H1 (cell line): ENCODE measurements at regions not wholly inside any gene's neighbourhood (a gene's known extent, or its start where the extent isn't known, plus 50 kb on each side); places are given as distances from the start of the nearest gene placed in this dataset.

Experiments used
- CTCF ChIA-PET: fragments of 300-600 bp; sonication (Branson Sonifier 250); formaldehyde crosslinking; loops from one replicate; lab custom pipeline; 2021; ENCODE audit not compliant: partially characterized antibody; lab: Charles Lee
- POLR2A ChIA-PET: fragments of 300-600 bp; sonication (Branson Sonifier 250); formaldehyde crosslinking; loops from one replicate; lab custom pipeline; 2021; ENCODE audit warnings: inconsistent platforms; ENCODE audit not compliant: partially characterized antibody; lab: Charles Lee
- DNase-seq, 2 experiments: peaks; one replicate each; pipeline versions ENCODE4 v3.0.0 to v3.0.0-alpha.2; 2010 to 2022; ENCODE audit warnings: low spot score in 2 of 2, low read depth in 1 of 2, mixed read lengths in 1 of 2
- FAIRE-seq: peaks from 2 replicates; lab custom pipeline; 2011; peaks lifted over from hg19 to GRCh38; lab: Jason Lieb, UNC
- H2AFZ ChIP-seq: 2 replicates; pipeline ENCODE4 v1.8.1; 2012; ENCODE audit warnings: low read length, inconsistent platforms
- H2AK5ac ChIP-seq: 2 replicates; pipeline ENCODE4 v1.6.1; 2013; ENCODE audit warnings: low read depth, low read length
- H2BK120ac ChIP-seq: replicated peaks from 2 replicates; pipeline ENCODE3; 2013; ENCODE audit warnings: low read depth, low read length, inconsistent platforms
- H2BK12ac ChIP-seq: 2 replicates; pipeline ENCODE4 v1.6.1; 2013; ENCODE audit warnings: low read depth, low read length
- H2BK15ac ChIP-seq: 2 replicates; pipeline ENCODE4 v1.6.1; 2013; ENCODE audit warnings: low read length
- H2BK20ac ChIP-seq: 2 replicates; pipeline ENCODE4 v1.6.1; 2013; ENCODE audit warnings: low read length
- H2BK5ac ChIP-seq: 2 replicates; pipeline ENCODE4 v1.6.1; 2013; ENCODE audit warnings: low read depth, low read length
- H3K14ac ChIP-seq: 2 replicates; pipeline ENCODE4 v1.6.1; 2013; ENCODE audit warnings: inconsistent platforms; ENCODE audit not compliant: insufficient read length
- H3K18ac ChIP-seq: 2 replicates; pipeline ENCODE4 v1.6.1; 2013; ENCODE audit warnings: low read length; ENCODE audit errors: extremely low read depth
- H3K23ac ChIP-seq: 2 replicates; pipeline ENCODE4 v1.6.1; 2013; ENCODE audit warnings: inconsistent platforms; ENCODE audit not compliant: insufficient read length
- H3K23me2 ChIP-seq: 2 replicates; pipeline ENCODE4 v1.6.1; 2013; ENCODE audit warnings: low read depth, low read length
- H3K27ac ChIP-seq: 2 replicates; pipeline ENCODE4 v1.6.1; 2011; ENCODE audit warnings: low read depth, low read length, inconsistent platforms
- H3K27me3 ChIP-seq, 4 experiments: replicated peaks in 1 of 4; 1 replicate in 1 of 4; 2 replicates in 3 of 4; pipeline versions ENCODE4 v1.6.1 to v1.8.1; 2011 to 2013; ENCODE audit warnings: low read length in 3 of 4, mild to moderate bottlenecking in 3 of 4, inconsistent platforms in 2 of 4, mixed read lengths in 2 of 4, moderate library complexity in 1 of 4; ENCODE audit not compliant: control insufficient read depth in 3 of 4, insufficient read depth in 3 of 4; ENCODE audit errors: extremely low read depth in 1 of 4
- H3K36me3 ChIP-seq, 4 experiments: 2 replicates each; pipeline versions ENCODE4 v1.6.1 to v1.8.1; 2011 to 2013; ENCODE audit warnings: mild to moderate bottlenecking in 4 of 4, low read length in 3 of 4, moderate library complexity in 2 of 4, control low read depth in 1 of 4, inconsistent platforms in 1 of 4; ENCODE audit not compliant: insufficient read depth in 4 of 4, control insufficient read depth in 2 of 4
- H3K4ac ChIP-seq: replicated peaks from 2 replicates; pipeline ENCODE3; 2013; ENCODE audit warnings: low read length, low read depth, mixed read lengths, inconsistent platforms; ENCODE audit not compliant: insufficient read length
- H3K4me1 ChIP-seq, 4 experiments: replicated peaks in 1 of 4; 1 replicate in 1 of 4; 2 replicates in 3 of 4; pipeline versions ENCODE4 v1.6.1 to v1.8.1; 2011 to 2013; ENCODE audit warnings: low read length in 3 of 4, inconsistent platforms in 2 of 4, mixed read lengths in 1 of 4; ENCODE audit not compliant: insufficient read depth in 4 of 4, control insufficient read depth in 3 of 4
- H3K4me2 ChIP-seq, 2 experiments: 2 replicates each; pipeline versions ENCODE4 v1.6.1 to v1.8.1; 2011 to 2013; ENCODE audit warnings: low read depth in 2 of 2, low read length in 2 of 2, control low read depth in 1 of 2, inconsistent platforms in 1 of 2, mild to moderate bottlenecking in 1 of 2; ENCODE audit not compliant: insufficient read depth in 1 of 2
- H3K4me3 ChIP-seq, 4 experiments: fragments of 200-600, 300-600 bp in 1 of 4; sonication (generic), shearing (Covaris generic), sonication (Bioruptor Twin) in 1 of 4; 2 replicates each; pipeline versions ENCODE4 v1.5.1 to v1.8.1; 2011 to 2016; ENCODE audit warnings: low read length in 4 of 4, low read depth in 3 of 4, control low read depth in 2 of 4, inconsistent platforms in 2 of 4, mild to moderate bottlenecking in 2 of 4, mixed read lengths in 1 of 4, moderate library complexity in 1 of 4; ENCODE audit not compliant: insufficient read depth in 2 of 4; ENCODE audit errors: extremely low read depth in 1 of 4
- H3K56ac ChIP-seq: replicated peaks from 2 replicates; pipeline ENCODE3; 2013; ENCODE audit warnings: low read depth, mild to moderate bottlenecking, mixed read lengths, low read length, inconsistent platforms; ENCODE audit not compliant: insufficient read length
- H3K79me1 ChIP-seq: 2 replicates; pipeline ENCODE4 v1.6.1; 2013; ENCODE audit warnings: low read depth, low read length, control low read depth
- H3K79me2 ChIP-seq, 2 experiments: 2 replicates each; pipeline versions ENCODE4 v1.6.1 to v1.8.1; 2012 to 2013; ENCODE audit warnings: low read length in 2 of 2, mild to moderate bottlenecking in 2 of 2, inconsistent platforms in 1 of 2; ENCODE audit not compliant: insufficient read depth in 2 of 2, control insufficient read depth in 1 of 2
- H3K9ac ChIP-seq, 4 experiments: replicated peaks in 1 of 4; 1 replicate in 1 of 4; 2 replicates in 3 of 4; pipeline versions ENCODE4 v1.6.1 to v1.8.1; 2011 to 2013; ENCODE audit warnings: low read depth in 3 of 4, low read length in 3 of 4, control low read depth in 2 of 4, mild to moderate bottlenecking in 2 of 4, moderate library complexity in 2 of 4, inconsistent platforms in 1 of 4; ENCODE audit errors: extremely low read depth in 1 of 4
- H3K9me3 ChIP-seq, 2 experiments: 2 replicates each; pipeline versions ENCODE4 v1.6.1 to v1.8.1; 2012 to 2013; ENCODE audit warnings: mild to moderate bottlenecking in 2 of 2, moderate library complexity in 2 of 2, control low read depth in 1 of 2, inconsistent platforms in 1 of 2, low read depth in 1 of 2, low read length in 1 of 2, mixed read lengths in 1 of 2; ENCODE audit not compliant: insufficient read depth in 2 of 2
- H4K20me1 ChIP-seq, 2 experiments: replicated peaks in 1 of 2; 2 replicates each; pipeline versions ENCODE3 to v1.8.1; 2011 to 2013; ENCODE audit warnings: inconsistent platforms in 2 of 2, low read length in 2 of 2, mild to moderate bottlenecking in 1 of 2; ENCODE audit not compliant: insufficient read depth in 2 of 2, control insufficient read depth in 1 of 2
- H4K5ac ChIP-seq: 2 replicates; pipeline ENCODE4 v1.6.1; 2013; ENCODE audit warnings: low read length, low read depth, mixed read lengths, inconsistent platforms; ENCODE audit not compliant: insufficient read length
- H4K8ac ChIP-seq: 2 replicates; pipeline ENCODE4 v1.8.0; 2013; ENCODE audit warnings: mild to moderate bottlenecking, moderate library complexity, low read length, inconsistent platforms; ENCODE audit not compliant: insufficient read depth; ENCODE audit errors: extremely low read depth
- H4K91ac ChIP-seq: replicated peaks from 2 replicates; pipeline ENCODE3; 2013; ENCODE audit warnings: low read length, mixed read lengths, inconsistent platforms; ENCODE audit not compliant: insufficient read length
- CREB1 ChIP-seq: IDR thresholded peaks from 2 replicates; pipeline ENCODE4 v1.6.1; 2012; ENCODE audit warnings: inconsistent platforms
- GABPA ChIP-seq: IDR thresholded peaks from 2 replicates; pipeline ENCODE4 v1.6.1; 2011; ENCODE audit warnings: mild to moderate bottlenecking, low read length, moderate library complexity, borderline replicate concordance; ENCODE audit not compliant: insufficient read depth
- NRF1 ChIP-seq: IDR thresholded peaks from 2 replicates; pipeline ENCODE4 v1.6.1; 2011; ENCODE audit warnings: mild to moderate bottlenecking, low read depth, low read length, improper control_type of control experiment
- POU5F1 ChIP-seq: IDR thresholded peaks from 2 replicates; pipeline ENCODE4 v1.6.1; 2011; ENCODE audit warnings: low read depth, mild to moderate bottlenecking, low read length, moderate library complexity
- RNF2 ChIP-seq: fragments of 200-900, 300-1000 bp; sonication (generic); IDR thresholded peaks from 2 replicates; pipeline ENCODE4 v1.7.1; 2016; ENCODE audit warnings: borderline replicate concordance, low read depth, mild to moderate bottlenecking, antibody characterized with exemption, low read length; ENCODE audit not compliant: poor library complexity, severe bottlenecking; ENCODE audit errors: missing control alignments
- SP2 ChIP-seq: IDR thresholded peaks from 2 replicates; pipeline ENCODE4 v1.6.1; 2012; ENCODE audit warnings: mild to moderate bottlenecking, low read length, inconsistent platforms
- WGBS, 2 experiments: shearing (Covaris generic) in 1 of 2; methylation state at CpG; one replicate each; pipeline versions ENCODE4 v1.1.6 to v1.1.7; 2013 to 2015; ENCODE audit warnings: low lambda C conversion rate in 2 of 2, mixed read lengths in 2 of 2, inconsistent platforms in 1 of 2, low coverage in 1 of 2, missing lambda C conversion rate in 1 of 2; ENCODE audit not compliant: insufficient replicate concordance in 2 of 2, insufficient coverage in 1 of 2, insufficient read length in 1 of 2; ENCODE audit errors: extremely low coverage in 1 of 2, missing lambda C conversion rate in 1 of 2; 5-methylcytosine and 5-hydroxymethylcytosine counted together
- TF ChIP-seq, protein P1 (sequence below): IDR thresholded peaks from 2 replicates; pipeline ENCODE4 v1.6.1; 2012; ENCODE audit warnings: inconsistent platforms

DNA sequence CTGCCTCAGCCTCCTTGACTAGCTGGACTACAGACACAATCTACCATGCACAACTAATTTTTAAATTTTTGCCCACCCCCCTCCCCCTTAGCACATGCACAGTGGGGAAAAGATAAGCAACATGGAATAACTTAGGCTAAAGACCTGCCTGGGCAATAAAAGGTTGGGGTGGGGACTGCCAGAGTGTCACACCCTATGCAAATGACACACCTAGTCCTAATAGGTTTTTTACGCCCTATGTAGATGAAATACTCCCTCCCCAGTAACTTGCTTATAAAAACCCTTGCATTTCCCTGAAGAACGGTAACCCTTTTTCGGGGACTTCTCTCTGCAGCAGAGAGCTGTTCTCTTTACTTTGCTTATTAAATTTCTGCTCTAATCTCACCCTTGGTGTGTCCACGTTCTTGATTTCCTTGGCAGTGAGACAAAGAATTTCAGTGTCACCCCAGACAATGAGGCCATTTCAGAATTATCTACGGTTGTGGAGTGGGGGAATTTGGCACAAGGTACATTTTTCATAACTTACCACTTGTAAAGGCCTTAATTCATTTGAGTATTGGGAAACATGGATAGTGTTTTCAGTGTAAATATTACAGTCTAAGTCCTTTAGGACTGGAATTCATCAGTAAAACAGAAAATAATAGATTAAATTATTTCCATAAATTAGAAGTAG, 109.2 kb downstream of the NOL4 start:
- CTCF ChIA-PET = interaction anchor here (0.7 to 1.1 kb wide), 6 partner anchors 42 to 1554 kb away, joined by 3 to 4 read pairs (median 3); no protein-coding TSS in a partner anchor
- Histone ChIP-seq H3K27ac (no peak overlapping the region), H3K27me3 (peaks cover 3 to 20% (median 4%) of the 10 kb centered on the region in 4 experiments; a peak in 4 of 7 replicates), H2BK5ac (no peak overlapping the region), H2BK20ac (no peak overlapping the region), H4K20me1 (no peaks in the 10 kb centered on the region), H3K9ac (no peak overlapping the region), H4K8ac (no peak overlapping the region), H2BK12ac (no peak overlapping the region), H2AK5ac (no peak overlapping the region), H3K79me1 (no peaks in the 10 kb centered on the region), H2AFZ (no peak overlapping the region), H3K18ac (no peak overlapping the region), H3K23me2 (no peaks in the 10 kb centered on the region), H3K4me1 (no peaks in the 10 kb centered on the region), H3K36me3 (no peaks in the 10 kb centered on the region), H3K14ac (no peak overlapping the region), H4K91ac (no peak overlapping the region), H3K56ac (no peak overlapping the region)
- FAIRE-seq (no peak), DNase-seq (no peak)
- TF ChIP-seq, protein P1, sequence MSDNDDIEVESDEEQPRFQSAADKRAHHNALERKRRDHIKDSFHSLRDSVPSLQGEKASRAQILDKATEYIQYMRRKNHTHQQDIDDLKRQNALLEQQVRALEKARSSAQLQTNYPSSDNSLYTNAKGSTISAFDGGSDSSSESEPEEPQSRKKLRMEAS = no peak
- TF ChIP-seq RNF2 (no peak), GABPA (no peak), NRF1 (no peak), CREB1 (no peak), POU5F1 (no peak), SP2 (no peak)
- TF ChIP-seq, all 59 proteins: peak for 0
- WGBS, 2 experiments = 90% methylated on average over 5 of the region's 5 CpGs; no CpG with 5 or more reads in 1 of the 2 experiments
- Histone ChIP-seq H3K4me2 (no peak overlapping the region), H4K5ac (no peak overlapping the region), H3K4ac (no peak overlapping the region), H3K23ac (no peak overlapping the region), H3K79me2 (no peaks in the 10 kb centered on the region), H2BK15ac (no peak overlapping the region), H3K4me3 (no peak overlapping the region), H2BK120ac (no peak overlapping the region), H3K9me3 (no peaks in the 10 kb centered on the region)
- POLR2A ChIA-PET = no interaction called here
